ENCODE measurements at regions not wholly inside any gene's neighbourhood (a gene's known extent, or its start where the extent isn't known, plus 50 kb on each side); places are given as distances from the start of the nearest gene placed in this dataset.
"Not testable (repeated sequence)": the region's sequence is repeated elsewhere in the genome, so short reads cannot be mapped to it uniquely, and the experiment has no call there.

DNA sequence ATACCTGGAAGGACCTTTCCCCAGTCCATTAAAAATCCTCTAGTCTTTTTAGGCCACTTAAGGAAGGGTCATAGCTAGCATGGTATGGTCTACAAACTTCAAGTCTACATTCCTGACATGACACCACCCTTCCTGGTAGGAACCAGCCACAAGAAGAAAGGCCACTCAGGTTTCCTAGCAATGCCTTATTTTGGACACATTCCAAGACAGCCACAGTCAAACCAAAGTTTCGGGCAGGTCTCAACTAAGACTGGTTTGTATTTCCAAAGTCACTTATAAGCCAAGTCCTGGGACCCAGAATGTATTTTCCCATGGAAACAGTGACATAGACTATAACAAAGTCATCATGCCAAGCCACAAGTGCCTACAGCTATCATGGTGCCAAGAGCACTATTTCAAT lies 50.6 kb upstream of the SLC44A3 start:
- no peak for DNase-seq

- no peak for DNase-seq
These were observed 52.1 kb upstream of the SLC44A3 start for GRCh38 chr1:94768036-94768435.

DNA sequence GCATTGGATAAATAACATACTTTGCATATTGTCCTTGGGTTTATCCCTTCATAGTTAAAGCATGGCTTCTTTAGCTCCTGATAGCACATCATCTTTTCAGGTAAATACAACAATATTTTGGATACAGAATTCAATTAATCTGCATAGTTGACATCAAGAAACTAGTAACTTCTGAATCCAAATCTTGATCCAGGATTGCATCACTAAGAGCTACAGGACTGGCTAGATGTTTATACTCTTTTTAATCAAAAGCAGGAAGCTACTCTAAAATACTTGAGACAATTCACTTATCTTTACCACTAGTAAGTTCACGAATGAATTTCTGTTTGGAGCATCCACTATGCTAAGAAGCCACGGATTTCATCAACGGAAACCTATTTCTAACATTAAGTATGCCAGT lies 54.2 kb upstream of the SLC44A3 start:
- DNase-seq = no peak

DNA sequence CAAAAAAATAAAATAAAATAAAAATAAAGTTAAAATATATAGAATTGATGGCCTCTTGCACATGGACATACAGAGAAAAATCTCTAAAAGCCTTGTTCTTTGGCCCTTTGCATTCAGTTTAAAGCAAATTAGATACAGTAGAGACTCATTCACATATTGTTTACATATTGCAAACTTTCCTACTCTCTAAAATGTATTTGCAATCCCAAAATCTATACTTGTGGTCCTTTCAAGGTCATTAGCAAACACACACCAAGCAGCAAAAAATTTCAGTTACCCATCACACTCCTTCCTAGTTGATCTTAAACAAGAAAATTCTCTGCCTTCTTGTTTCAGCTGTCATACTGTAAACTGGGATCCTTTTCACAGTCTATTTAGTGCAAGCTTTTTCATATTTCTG lies 61.0 kb upstream of the SLC44A3 start:
- no peak for DNase-seq

- DNase-seq = no peak
These were observed 62.2 kb upstream of the SLC44A3 start for GRCh38 chr1:94757931-94758330.

DNA sequence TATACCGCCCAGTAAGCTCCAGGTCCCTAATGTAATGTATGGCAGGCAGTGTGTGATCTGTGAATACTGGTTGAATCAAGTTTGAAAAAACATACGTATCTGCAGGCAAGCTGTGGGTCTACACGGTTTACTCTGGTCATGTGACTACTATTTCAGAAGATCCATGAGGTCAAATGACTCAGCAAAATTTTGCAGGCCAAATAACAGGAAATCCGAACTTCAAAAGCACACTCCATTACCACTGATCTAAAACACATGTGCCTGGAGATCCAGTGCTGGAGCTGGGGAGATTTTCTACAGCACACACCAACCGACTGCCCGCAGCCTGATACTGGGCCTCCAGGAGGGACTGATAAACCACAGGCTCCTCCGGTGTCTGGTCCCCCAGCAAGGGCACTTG lies 64.5 kb upstream of the SLC44A3 start:
- no peak for DNase-seq

DNA sequence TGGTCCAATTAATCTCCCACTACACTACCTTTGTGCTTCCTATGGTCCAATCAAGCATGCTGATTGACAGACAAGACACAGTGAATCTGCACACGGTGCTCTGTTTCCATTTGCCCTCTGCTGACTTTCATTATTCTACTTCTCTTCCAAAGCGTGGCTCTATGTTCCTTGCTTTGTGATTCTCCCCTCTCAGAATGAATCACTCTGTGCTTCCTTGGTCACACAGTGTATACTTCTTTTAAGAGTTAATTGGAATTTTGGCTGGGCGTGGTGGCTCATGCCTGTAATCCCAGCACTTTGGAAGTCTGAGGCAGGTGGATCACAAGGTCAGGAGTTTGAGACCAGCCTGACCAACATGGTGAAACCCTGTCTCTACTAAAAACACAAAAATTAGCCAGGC lies 65.1 kb upstream of the SLC44A3 start:
- not testable (repeated sequence) for DNase-seq

DNA sequence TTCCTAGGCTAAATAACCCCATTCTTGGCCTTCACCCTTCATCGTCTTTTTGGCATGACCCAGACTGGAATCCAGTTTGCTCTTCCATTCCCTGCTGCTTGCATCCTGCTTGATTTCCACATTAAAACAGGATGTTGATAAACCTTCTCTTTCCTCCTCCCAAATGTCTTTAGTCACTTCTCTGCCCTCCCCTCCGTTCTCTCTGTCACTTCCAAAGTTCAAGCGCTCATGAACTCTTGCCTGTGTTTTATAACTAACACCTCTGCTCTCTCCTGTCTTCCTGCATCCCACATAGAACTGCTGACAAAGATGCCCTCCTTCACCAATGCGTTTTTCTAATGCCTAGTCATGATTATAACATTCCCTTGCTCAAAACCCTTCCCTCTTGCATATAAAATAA lies 65.6 kb upstream of the SLC44A3 start:
- no peak for DNase-seq

DNA sequence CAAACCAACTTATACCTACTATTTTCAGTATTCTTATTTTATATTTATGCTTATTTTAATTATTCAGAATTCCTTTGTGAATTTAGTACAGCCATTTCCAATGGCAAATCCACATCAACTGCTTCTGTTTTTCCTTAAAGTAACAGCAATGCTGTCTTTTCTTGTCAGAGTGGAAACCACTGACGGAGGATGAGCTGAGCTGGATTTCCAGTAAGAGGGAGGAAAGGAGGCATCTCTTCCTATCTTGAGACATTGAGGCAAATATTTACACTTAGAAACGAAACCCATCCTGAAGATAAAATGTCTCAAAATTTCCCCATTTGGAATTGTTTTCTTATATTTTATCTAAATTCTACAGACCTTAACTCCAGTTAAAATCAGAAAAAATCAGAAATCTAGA lies 66.1 kb upstream of the SLC44A3 start:
- DNase-seq = no peak

- DNase-seq = no peak
These were observed 66.8 kb upstream of the SLC44A3 start for GRCh38 chr1:94753171-94753972.

DNA sequence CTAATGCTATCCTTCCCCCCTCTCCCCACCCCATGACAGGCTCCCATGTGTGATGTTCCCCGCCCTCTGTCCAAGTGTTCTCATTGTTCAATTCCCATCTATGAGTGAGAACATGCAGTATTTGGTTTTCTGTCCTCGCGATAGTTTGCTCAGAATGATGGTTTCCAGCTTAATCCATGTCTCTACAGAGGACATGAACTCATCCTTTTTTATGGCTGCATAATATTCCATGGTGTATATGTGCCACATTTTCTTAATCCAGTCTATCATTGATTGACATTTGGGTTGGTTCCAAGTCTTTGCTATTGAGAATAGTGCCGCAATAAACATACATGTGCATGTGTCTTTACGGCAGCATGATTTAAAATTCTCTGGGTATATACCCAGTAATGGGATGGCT lies 68.7 kb upstream of the SLC44A3 start:
- not testable (repeated sequence) for DNase-seq

- no peak for DNase-seq
These were observed 73.3 kb upstream of the SLC44A3 start for GRCh38 chr1:94746635-94747525.

DNA sequence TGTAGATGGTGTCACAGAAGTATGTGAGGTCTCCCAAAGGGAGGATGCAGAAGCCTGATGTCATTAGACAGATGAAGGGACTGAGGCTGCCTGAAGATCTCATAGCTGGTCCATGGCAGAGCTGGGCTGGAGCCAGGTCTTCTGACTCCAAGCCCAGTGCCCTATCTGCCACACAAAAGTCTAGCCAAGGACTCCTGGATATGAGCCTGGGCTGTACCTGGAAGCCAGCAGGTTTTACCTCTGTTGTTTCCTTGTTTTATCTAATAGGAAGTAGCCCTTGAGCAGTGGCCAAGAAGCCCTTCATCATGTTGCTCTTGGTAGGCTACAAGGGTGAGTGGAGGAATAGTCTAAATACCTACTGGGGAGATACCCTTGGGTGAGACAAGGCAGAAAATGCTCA lies 74.4 kb upstream of the SLC44A3 start:
- no peak for DNase-seq

DNA sequence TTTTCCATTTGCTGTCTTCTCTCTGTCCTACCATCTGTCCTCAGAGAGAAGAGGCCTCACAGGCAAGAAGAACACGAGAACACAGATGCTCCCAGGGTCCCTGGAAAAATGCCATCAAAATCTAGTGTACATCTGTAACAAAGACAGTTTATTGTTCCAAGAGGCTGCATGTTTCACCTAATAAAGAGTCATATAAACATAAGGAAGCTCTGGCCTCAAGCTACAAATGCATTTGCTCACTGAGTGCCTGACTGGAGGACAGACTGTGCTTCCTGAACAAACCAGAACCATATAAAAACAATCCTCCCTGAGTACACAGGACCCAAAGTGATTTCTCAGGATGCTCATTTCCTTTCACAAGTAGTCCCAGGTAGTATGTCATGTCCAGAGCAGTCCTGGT lies 76.3 kb upstream of the SLC44A3 start:
- no peak for DNase-seq

DNA sequence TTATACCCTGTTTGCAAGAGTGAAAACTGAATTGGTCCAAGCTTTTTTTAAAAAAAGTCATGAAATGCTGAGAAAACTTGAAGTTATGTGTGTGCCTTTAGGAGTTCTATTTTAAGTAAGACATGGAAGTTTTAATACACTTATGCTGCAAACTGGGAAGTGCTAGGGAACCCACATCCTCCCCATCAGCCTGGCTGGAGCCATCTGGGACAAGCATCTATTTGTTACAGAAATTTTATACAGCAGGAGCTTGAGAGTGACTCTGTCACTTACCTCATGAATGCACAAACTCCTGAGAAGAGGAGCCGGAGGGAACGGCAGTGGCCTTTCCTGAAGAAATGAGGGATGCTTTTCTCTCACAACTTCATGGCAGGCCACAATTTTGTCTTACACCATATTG lies 78.2 kb upstream of the SLC44A3 start:
- DNase-seq = no peak

DNA sequence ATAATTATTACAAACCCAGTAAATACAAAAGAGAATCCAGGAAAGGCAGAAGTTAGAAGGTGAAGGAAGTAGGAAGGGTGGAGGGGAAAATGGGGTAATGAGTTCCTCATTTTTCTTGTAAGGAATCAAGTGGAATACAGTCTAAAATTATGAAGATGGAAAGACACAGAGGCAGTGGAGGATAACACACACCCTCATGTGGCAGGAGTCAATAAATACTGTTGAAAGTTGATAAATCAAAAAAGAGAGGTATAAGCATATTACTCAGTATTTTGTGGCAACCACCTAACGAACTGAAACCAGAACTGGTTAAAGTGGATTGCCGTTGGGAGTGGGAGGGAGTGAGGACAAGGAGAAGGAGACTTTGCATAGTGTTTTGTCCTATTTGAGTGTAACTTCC lies 78.6 kb upstream of the SLC44A3 start:
- DNase-seq = no peak

- no peak for DNase-seq
These were observed 80.6 kb upstream of the SLC44A3 start for GRCh38 chr1:94739521-94740061.

- DNase-seq = no peak
These were observed 81.8 kb upstream of the SLC44A3 start for GRCh38 chr1:94738371-94738770.

DNA sequence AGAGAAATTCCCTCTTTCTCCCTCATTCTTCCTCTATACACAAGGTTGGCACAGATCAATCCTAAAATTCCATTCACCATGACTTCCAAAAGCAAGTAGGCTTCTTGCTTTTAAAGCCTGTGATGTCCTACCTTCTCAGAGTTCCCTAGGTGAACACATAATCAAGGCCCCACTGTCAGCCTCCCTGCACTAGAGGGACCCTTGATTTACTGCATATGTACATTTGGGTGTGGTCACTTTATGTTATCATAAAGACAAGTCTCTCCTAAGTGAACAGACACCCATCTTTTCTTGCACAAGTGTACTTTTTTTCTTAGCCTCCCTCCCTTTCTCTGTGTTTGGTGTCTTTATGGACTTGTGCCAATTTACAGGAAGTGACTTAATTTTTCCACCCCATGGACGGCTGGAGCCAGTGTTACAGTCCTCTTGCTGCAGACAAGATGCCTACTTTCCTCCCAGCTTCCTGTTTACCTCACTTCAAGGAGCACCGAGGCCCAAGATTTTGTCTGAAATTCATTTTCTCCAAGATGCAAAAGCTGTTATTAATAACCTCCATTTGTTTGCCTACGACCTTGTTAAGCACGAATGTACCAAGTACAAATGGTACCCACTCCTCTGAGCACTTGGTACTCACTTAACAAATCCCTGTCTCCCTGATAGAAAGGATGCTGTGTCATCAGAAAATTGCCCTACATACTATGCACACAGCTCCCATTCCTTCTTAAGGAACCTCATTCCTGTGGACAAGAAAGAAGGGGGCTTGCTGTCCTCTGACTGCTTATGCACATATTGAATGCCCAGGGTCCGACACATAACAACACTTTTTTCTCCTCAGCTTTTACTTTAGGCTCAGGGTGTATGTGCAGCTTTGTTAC lies 82.8 kb upstream of the SLC44A3 start:
- no peak for DNase-seq

DNA sequence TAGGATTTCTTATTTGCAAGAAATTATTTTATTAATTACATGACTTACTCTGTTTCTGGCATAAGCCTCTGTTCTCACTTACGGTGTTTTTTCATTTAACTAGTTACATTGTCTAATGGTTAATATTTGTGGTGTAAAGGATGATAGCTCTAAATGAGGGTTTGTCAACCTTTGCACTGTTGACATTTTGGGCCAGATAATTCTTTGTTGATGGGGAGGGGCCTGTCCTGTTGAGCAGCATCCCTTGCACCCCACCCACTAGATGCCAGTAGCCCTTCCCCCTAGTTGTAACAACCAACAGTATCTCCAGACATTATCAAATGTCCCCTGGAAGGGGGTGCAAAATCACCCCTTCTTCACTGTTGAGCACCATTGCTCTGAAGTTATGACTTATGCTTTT lies 83.6 kb upstream of the SLC44A3 start:
- DNase-seq = no peak

- no peak for DNase-seq
These were observed 84.1 kb upstream of the SLC44A3 start for GRCh38 chr1:94736073-94736472.

DNA sequence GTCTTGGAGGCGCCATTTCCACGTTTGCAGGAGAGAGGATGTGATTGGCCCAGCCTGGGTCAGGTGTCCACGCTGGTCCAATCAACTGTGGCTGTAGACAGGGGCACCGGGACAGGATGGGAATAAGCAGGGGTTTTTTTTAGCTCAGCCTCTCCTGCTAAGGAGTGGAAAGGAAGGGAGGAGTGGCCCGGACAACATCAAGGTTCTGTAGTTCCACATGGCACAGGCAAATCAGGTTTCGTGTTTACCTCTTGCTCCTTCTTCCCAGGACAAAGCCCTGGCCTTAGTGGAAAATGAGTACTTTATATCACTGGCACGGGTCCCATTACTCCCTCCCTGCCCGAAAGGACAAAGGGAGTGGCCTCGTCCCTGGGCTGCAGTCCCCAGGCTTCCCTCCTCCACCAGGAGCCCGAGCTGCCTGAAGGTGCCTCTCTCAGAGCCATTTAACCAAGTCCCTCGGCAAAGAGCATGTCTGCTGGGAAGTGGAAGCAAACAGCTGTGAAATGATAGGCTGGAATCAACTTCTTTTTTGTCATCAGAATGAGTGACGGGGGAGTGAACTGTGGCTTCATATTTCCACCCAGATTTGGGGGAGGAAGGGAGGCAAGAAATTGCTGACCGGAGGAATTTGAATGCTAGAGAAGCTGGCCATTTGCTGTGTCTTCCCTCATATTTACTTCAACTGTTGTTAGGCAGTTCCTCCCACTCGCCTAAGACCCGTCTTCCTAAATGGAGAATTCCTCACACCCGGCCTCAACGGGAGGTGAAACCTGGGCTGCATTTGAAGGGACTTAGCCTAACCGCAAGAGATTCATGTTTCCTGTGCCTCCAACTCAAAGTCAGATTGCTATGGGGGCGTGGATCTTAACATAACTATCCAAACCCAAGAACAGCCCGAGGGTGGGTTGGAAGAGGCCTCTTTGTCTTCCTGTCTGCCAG lies 84.9 kb upstream of the SLC44A3 start:
- DNase-seq = no peak
